Calu3 (cell line): ENCODE measurements at regions not wholly inside any gene's neighbourhood (a gene's known extent, or its start where the extent isn't known, plus 50 kb on each side); places are given as distances from the start of the nearest gene placed in this dataset.
"Not testable (repeated sequence)": the region's sequence is repeated elsewhere in the genome, so short reads cannot be mapped to it uniquely, and the experiment has no call there.

Experiments
- BruUV-seq: library from RNA; stranded (reverse); fragments of 400-500 nt; replicated peaks from 2 replicates; lab custom pipeline; 2021; lab: Mats Ljungman, UMichigan
- CTCF ChIA-PET: fragments of 300-600 bp; sonication (Branson Sonifier 250); formaldehyde crosslinking; loops from one replicate; lab custom pipeline; 2022; ENCODE audit warnings: antibody characterized with exemption; lab: Charles Lee
- DNase-seq: peaks from one replicate; pipeline ENCODE4 v3.0.0; 2022
- H3K27ac Mint-ChIP-seq: one replicate; pipeline ENCODE4 v1.8.0; 2022; ENCODE audit warnings: mixed read lengths; ENCODE audit not compliant: unreplicated experiment
- H3K27me3 Mint-ChIP-seq: one replicate; pipeline ENCODE4 v1.8.0; 2022; ENCODE audit warnings: mixed read lengths; ENCODE audit not compliant: unreplicated experiment
- H3K36me3 Mint-ChIP-seq: one replicate; pipeline ENCODE4 v1.8.0; 2022; ENCODE audit warnings: mild to moderate bottlenecking, moderate library complexity, mixed read lengths; ENCODE audit not compliant: insufficient read depth, unreplicated experiment
- H3K4me1 Mint-ChIP-seq: one replicate; pipeline ENCODE4 v1.8.0; 2022; ENCODE audit warnings: mild to moderate bottlenecking, low read depth, mixed read lengths; ENCODE audit not compliant: unreplicated experiment
- H3K4me3 Mint-ChIP-seq: one replicate; pipeline ENCODE4 v1.8.0; 2022; ENCODE audit warnings: mild to moderate bottlenecking, low read depth, moderate library complexity, mixed read lengths; ENCODE audit not compliant: unreplicated experiment
- H3K9me3 Mint-ChIP-seq: one replicate; pipeline ENCODE4 v1.8.0; 2022; ENCODE audit warnings: low read depth, mixed read lengths; ENCODE audit not compliant: unreplicated experiment
- CTCF ChIP-seq: fragments of 200-600 bp; IDR thresholded peaks from one replicate; pipeline ENCODE4 v1.8.0; 2022; ENCODE audit warnings: antibody characterized with exemption; ENCODE audit not compliant: unreplicated experiment
- intact Hi-C: fragments of 100-400 bp; cut with micrococcal nuclease; formaldehyde crosslinking; loops from one replicate; pipeline ENCODE4 v1.10.0; 2022; ENCODE audit not compliant: unreplicated experiment

GRCh38 chr10:3376631-3377030 is 204.0 kb upstream of the PITRM1 start:
- no TSS peak for BruUV-seq
- Mint-ChIP-seq H3K36me3 (no peaks in the 10 kb centered on the region), H3K27ac (no peak overlapping the region), H3K27me3 (peaks cover 26% of the 10 kb centered on the region), H3K4me3 (no peak overlapping the region), H3K9me3 (no peaks in the 10 kb centered on the region), H3K4me1 (no peaks in the 10 kb centered on the region)
- CTCF ChIA-PET, result no interaction called here
- no peak for DNase-seq
- TF ChIP-seq CTCF, result no peak
- intact Hi-C loops, result no loop called here

GRCh38 chr10:3375505-3375904 is 202.9 kb upstream of the PITRM1 start:
- intact Hi-C loops, result no loop called here
- DNase-seq, result no peak

GRCh38 chr10:3374914-3375313 is 202.3 kb upstream of the PITRM1 start:
- CTCF ChIA-PET, result no interaction called here
- intact Hi-C loops, result no loop called here
- Mint-ChIP-seq H3K9me3 (no peaks in the 10 kb centered on the region), H3K4me3 (no peak overlapping the region), H3K27me3 (peaks cover 26% of the 10 kb centered on the region), H3K36me3 (no peaks in the 10 kb centered on the region), H3K27ac (no peak overlapping the region), H3K4me1 (no peaks in the 10 kb centered on the region)
- no peak for DNase-seq
- no TSS peak for BruUV-seq
- no peak for TF ChIP-seq CTCF

More at GRCh38 chr10:3375505-3375904, 202.9 kb upstream of the PITRM1 start:
- peaks cover 26% of the 10 kb centered on the region for H3K27me3 Mint-ChIP-seq
- BruUV-seq, result no TSS peak
- H3K27ac Mint-ChIP-seq, result no peak overlapping the region
- H3K36me3 Mint-ChIP-seq, result no peaks in the 10 kb centered on the region
- CTCF ChIA-PET, result no interaction called here
- H3K4me1 Mint-ChIP-seq, result no peaks in the 10 kb centered on the region
- H3K4me3 Mint-ChIP-seq, result no peak overlapping the region
- no peak for TF ChIP-seq CTCF
- no peaks in the 10 kb centered on the region for H3K9me3 Mint-ChIP-seq

- CTCF ChIA-PET, intact Hi-C loops, H3K9me3 Mint-ChIP-seq, H3K36me3 Mint-ChIP-seq, BruUV-seq, H3K27ac Mint-ChIP-seq, H3K4me1 Mint-ChIP-seq, DNase-seq, H3K4me3 Mint-ChIP-seq: not testable (repeated sequence)
- peaks cover 26% of the 10 kb centered on the region for H3K27me3 Mint-ChIP-seq
These were observed 200.9 kb upstream of the PITRM1 start for GRCh38 chr10:3373374-3374027.

- Mint-ChIP-seq H3K4me1 (no peaks in the 10 kb centered on the region), H3K9me3 (no peaks in the 10 kb centered on the region), H3K27me3 (peaks cover 26% of the 10 kb centered on the region), H3K36me3 (no peaks in the 10 kb centered on the region), H3K27ac (no peak overlapping the region), H3K4me3 (no peak overlapping the region)
- CTCF ChIA-PET, result no interaction called here
- intact Hi-C loops, result no loop called here
- TF ChIP-seq CTCF, result no peak
- no TSS peak for BruUV-seq
- no peak for DNase-seq
These were observed 199.7 kb upstream of the PITRM1 start for GRCh38 chr10:3372281-3372680.

GRCh38 chr10:3371624-3372023 is 199.0 kb upstream of the PITRM1 start:
- BruUV-seq, H3K4me3 Mint-ChIP-seq, intact Hi-C loops, H3K4me1 Mint-ChIP-seq, H3K36me3 Mint-ChIP-seq, H3K9me3 Mint-ChIP-seq, H3K27ac Mint-ChIP-seq, CTCF ChIA-PET, DNase-seq: not testable (repeated sequence)
- H3K27me3 Mint-ChIP-seq, result peaks cover 26% of the 10 kb centered on the region
